GM21423 (cell line): ENCODE measurements at regions not wholly inside any gene's neighbourhood (a gene's known extent, or its start where the extent isn't known, plus 50 kb on each side); places are given as distances from the start of the nearest gene placed in this dataset.

ENCODE experiments used
- ATAC-seq: cut with Tn5 transposase; IDR thresholded peaks from one replicate; pipeline ENCODE4 v1.9.1; 2021; ENCODE audit warnings: mild to moderate bottlenecking, moderate library complexity; ENCODE audit not compliant: unreplicated experiment

GRCh38 chr5:8457187-8458037 is 588.5 kb downstream of the MTRR start:
- peak; percentile 97 for ATAC-seq

- peak; percentile 23 for ATAC-seq
Measured at GRCh38 chr5:8458038-8458383, 589.1 kb downstream of the MTRR start.

GRCh38 chr5:8461543-8461942 is 592.6 kb downstream of the MTRR start:
- no peak for ATAC-seq

GRCh38 chr5:8462565-8462964 is 593.6 kb downstream of the MTRR start:
- ATAC-seq, result no peak

GRCh38 chr5:8470489-8470888 is 601.5 kb downstream of the MTRR start:
- ATAC-seq, result no peak

GRCh38 chr5:8471581-8471980 is 602.6 kb downstream of the MTRR start:
- no peak for ATAC-seq

GRCh38 chr5:8473016-8473415 is 604.1 kb downstream of the MTRR start:
- ATAC-seq, result no peak

GRCh38 chr5:8473827-8474568 is 605.0 kb downstream of the MTRR start:
- ATAC-seq, result no peak

- ATAC-seq, result no peak
Measured at GRCh38 chr5:8474569-8474930, 605.6 kb downstream of the MTRR start.

- ATAC-seq, result no peak
Measured at GRCh38 chr5:8478326-8478725, 609.4 kb downstream of the MTRR start.

- no peak for ATAC-seq
Measured at GRCh38 chr5:8481007-8481406, 612.1 kb downstream of the MTRR start.

- no peak for ATAC-seq
Measured at GRCh38 chr5:8491254-8491653, 622.3 kb downstream of the MTRR start.

- no peak for ATAC-seq
Measured at GRCh38 chr5:8493176-8493575, 624.2 kb downstream of the MTRR start.

GRCh38 chr5:8500426-8500825 is 631.5 kb downstream of the MTRR start:
- no peak for ATAC-seq

GRCh38 chr5:8505196-8505595 is 636.2 kb downstream of the MTRR start:
- ATAC-seq, result no peak

- ATAC-seq, result no peak
Measured at GRCh38 chr5:8508231-8508630, 639.3 kb downstream of the MTRR start.

GRCh38 chr5:8516356-8516755 is 647.4 kb downstream of the MTRR start:
- no peak for ATAC-seq

GRCh38 chr5:8517456-8517855 is 648.5 kb downstream of the MTRR start:
- ATAC-seq, result no peak

GRCh38 chr5:8520917-8521316 is 652.0 kb downstream of the MTRR start:
- ATAC-seq, result no peak

GRCh38 chr5:8521991-8522390 is 653.0 kb downstream of the MTRR start:
- no peak for ATAC-seq

- no peak for ATAC-seq
Measured at GRCh38 chr5:8522646-8523045, 653.7 kb downstream of the MTRR start.

- ATAC-seq, result no peak
Measured at GRCh38 chr5:8523501-8523900, 654.6 kb downstream of the MTRR start.
